GM12875 (cell line): ENCODE measurements at regions not wholly inside any gene's neighbourhood (a gene's known extent, or its start where the extent isn't known, plus 50 kb on each side); places are given as distances from the start of the nearest gene placed in this dataset.

Experiments used
- H3K4me3 ChIP-seq: one replicate; pipeline ENCODE4 v1.5.1; 2011; ENCODE audit warnings: low read depth, low read length, control low read depth
- TF ChIP-seq, protein P1 (sequence below): IDR thresholded peaks from 2 replicates; pipeline ENCODE4 v1.5.1; 2011; ENCODE audit warnings: low read depth, mild to moderate bottlenecking, control low read depth, inconsistent platforms, low read length, moderate library complexity, borderline replicate concordance; ENCODE audit not compliant: insufficient read depth

DNA sequence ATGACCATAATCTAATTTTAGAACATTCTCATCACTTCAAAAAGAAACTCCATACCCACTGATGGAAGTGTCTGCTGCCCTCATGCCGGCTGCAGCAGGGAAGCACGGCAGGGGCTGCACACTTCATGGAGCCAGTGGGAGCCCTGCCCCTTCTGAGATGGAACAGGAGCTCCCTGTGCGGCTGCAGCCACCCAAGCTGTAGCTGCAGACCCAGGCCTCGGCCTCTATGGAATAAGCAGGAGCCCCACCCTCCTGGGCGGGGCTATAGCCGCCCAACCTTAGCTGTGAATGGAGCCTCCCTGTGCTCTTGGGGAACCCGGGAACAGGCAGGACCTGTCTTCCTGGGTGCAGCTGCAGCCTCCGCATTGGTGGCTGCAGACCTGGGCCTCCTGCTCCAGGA lies 128.5 kb downstream of the NUDT12 start:
- no peak overlapping the region for H3K4me3 ChIP-seq
- TF ChIP-seq, protein P1, sequence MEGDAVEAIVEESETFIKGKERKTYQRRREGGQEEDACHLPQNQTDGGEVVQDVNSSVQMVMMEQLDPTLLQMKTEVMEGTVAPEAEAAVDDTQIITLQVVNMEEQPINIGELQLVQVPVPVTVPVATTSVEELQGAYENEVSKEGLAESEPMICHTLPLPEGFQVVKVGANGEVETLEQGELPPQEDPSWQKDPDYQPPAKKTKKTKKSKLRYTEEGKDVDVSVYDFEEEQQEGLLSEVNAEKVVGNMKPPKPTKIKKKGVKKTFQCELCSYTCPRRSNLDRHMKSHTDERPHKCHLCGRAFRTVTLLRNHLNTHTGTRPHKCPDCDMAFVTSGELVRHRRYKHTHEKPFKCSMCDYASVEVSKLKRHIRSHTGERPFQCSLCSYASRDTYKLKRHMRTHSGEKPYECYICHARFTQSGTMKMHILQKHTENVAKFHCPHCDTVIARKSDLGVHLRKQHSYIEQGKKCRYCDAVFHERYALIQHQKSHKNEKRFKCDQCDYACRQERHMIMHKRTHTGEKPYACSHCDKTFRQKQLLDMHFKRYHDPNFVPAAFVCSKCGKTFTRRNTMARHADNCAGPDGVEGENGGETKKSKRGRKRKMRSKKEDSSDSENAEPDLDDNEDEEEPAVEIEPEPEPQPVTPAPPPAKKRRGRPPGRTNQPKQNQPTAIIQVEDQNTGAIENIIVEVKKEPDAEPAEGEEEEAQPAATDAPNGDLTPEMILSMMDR: no peak

DNA sequence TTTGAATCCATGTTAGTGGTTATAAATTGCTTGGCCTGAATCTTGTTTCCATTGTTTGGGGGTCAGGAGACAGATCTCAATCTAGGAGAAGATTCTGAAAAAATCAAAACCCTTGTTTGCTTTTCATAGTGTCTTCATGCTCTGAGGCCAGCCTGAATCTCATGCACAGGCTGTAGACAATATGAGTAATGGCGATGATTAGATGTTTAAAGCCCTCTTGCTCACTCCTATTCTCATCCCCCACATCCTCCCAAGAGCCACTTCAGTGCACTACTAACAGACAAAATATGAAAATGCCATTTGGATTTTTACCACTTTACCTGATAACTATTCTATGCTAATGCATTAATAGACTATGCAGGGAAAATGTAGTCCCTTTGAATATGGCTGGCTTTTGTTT lies 129.4 kb downstream of the NUDT12 start:
- TF ChIP-seq, protein P1: no peak
- no peak overlapping the region for H3K4me3 ChIP-seq

DNA sequence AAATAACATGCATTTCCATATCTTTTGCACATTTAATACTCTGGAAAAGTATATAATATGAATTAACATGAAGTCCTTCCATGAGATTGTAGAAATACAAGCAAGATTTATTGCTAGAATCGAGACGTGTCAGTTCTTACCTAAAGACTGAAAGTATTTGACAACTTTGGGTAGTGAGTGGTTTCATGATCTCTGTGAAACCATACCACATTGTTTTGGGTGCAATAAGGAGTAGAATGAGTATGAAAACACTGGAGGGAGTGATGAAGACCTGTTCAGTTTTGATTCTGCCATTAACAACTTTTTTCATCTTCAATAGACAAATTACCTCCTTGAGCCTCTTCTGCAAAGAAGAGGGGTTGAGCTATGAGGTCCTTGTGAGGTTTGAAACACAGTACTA lies 133.7 kb downstream of the NUDT12 start:
- no peak overlapping the region for H3K4me3 ChIP-seq

DNA sequence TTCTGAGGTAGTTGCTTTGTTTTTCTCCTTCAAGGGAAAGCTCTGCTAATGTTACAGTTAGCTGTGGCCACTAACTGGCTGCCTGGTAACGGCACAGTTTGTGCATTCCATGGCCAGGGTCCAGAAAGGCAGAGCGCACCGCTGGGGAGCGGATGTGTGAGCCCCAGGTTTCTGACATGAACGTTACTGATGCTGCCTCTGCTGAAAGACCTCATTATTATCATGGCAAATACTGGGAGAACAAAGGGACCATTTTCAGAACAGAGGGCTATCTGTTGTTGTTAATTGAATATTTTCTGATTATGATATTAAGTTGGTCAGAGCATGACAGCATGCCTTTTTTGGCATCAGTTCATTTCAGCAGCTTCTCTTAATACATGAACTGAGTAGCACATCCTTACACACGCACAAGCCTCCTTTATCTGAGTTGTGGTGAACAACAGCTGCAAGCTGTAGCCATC lies 134.1 kb downstream of the NUDT12 start:
- H3K4me3 ChIP-seq: no peak overlapping the region
- TF ChIP-seq, protein P1: no peak

More for the DNA sequence above, 133.7 kb downstream of the NUDT12 start:
- TF ChIP-seq, protein P1: no peak

DNA sequence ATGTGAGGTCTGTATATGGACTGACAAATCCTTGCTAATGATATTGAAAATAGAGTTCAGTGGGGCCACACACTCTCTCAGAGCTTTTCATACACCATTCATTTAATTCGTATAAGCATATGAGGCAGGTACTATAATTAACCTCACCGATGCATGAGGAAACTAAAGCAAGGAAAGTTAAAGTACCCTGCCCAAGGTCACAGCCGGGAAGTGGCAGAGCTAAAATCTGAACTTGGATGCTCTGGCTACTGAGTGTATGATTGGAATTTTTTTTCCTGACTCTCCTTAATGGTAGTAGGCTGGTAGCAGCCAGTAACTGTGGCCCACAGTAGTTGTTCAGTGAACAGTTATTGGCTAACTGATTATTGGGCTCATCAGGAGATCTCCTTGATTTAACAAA lies 135.3 kb downstream of the NUDT12 start:
- H3K4me3 ChIP-seq: no peak overlapping the region
- TF ChIP-seq, protein P1: no peak

DNA sequence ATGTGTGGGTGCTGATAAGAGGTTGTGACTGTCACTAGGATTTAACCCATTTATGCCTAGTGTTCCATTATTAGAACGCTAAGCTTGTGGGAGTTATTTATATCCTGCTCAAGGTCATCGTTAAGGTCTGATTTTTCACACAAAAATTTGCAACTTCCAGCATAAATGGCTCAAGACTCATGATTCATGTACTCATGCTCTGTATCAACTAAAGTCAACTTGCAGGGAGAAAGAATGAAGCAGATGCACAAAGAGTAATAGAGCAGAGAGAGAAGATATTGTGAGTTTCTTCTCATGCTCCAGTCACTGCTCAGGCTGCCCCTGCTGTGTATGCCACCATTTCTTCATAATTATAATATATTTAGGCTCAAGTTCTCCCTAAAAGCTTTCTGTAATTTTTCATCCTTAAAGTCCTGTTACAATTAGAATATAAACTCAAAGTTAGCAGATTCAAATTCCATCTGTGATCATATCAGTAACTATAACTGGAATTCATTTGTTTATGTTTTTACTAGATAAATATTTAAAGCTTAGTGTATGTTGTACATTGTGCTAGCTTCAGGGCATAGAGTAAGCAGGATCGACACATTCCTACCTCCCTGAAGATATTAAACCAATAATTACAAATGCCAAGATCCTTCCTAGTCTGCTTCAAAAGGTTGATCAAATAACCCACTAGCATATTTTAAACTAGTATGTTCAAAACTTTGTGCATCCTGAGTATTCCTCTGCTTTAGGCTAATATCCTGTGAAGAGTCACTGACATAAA lies 136.7 kb downstream of the NUDT12 start:
- H3K4me3 ChIP-seq: no peak overlapping the region
- TF ChIP-seq, protein P1: no peak
